B cell (primary cell): ENCODE measurements at regions not wholly inside any gene's neighbourhood (a gene's known extent, or its start where the extent isn't known, plus 50 kb on each side); places are given as distances from the start of the nearest gene placed in this dataset.

Experiments used
- ATAC-seq: fragments of 200-7000 bp; cut with Tn5 transposase; one replicate; pipeline ENCODE4 v1.10.0; 2021; ENCODE audit warnings: low read depth, mild to moderate bottlenecking, moderate number of reproducible peaks, moderate library complexity
- CTCF ChIA-PET: fragments of 350-600 bp; sonication (Branson Sonifier 250); formaldehyde crosslinking; loops from one replicate; lab custom pipeline; 2021; ENCODE audit warnings: antibody characterized with exemption, inconsistent platforms; lab: Charles Lee
- POLR2A ChIA-PET: fragments of 350-600 bp; sonication (Branson Sonifier 250); formaldehyde crosslinking; loops from one replicate; lab custom pipeline; 2021; ENCODE audit warnings: antibody characterized with exemption; lab: Charles Lee
- DNase-seq: peaks from one replicate; pipeline ENCODE4 v3.0.0; 2013
- H2AFZ ChIP-seq: 2 replicates; pipeline ENCODE4 v1.6.1; 2012; ENCODE audit warnings: mild to moderate bottlenecking, low read depth, low read length; ENCODE audit not compliant: insufficient read depth, poor library complexity, severe bottlenecking
- H3K27ac ChIP-seq, 2 donors: 1 replicate in 1 of 2; 2 replicates in 1 of 2; pipeline ENCODE4 v1.5.1; 2012 to 2013; ENCODE audit warnings: low read length in 2 of 2, mild to moderate bottlenecking in 2 of 2, moderate library complexity in 1 of 2
- H3K27me3 ChIP-seq, 4 experiments: fragments of 200-600 bp in 1 of 4; sonication (generic) in 1 of 4; replicated peaks in 1 of 4; 1 replicate in 2 of 4; 2 replicates in 2 of 4; pipeline versions ENCODE4 v1.6.1 to v1.7.0; 2013 to 2016; ENCODE audit warnings: low read length in 3 of 4, mild to moderate bottlenecking in 2 of 4, mixed read lengths in 1 of 4, moderate library complexity in 1 of 4; ENCODE audit not compliant: insufficient read depth in 4 of 4, control insufficient read depth in 3 of 4; ENCODE audit errors: control extremely low read depth in 1 of 4
- H3K36me3 ChIP-seq, 2 experiments: replicated peaks in 1 of 2; 1 replicate in 1 of 2; 2 replicates in 1 of 2; pipeline versions ENCODE4 v1.6.1 to v1.7.1; 2013; ENCODE audit warnings: low read length in 1 of 2; ENCODE audit not compliant: insufficient read depth in 2 of 2, control insufficient read depth in 1 of 2; ENCODE audit errors: control extremely low read depth in 1 of 2, extremely low read depth in 1 of 2
- H3K4me1 ChIP-seq, 2 donors: fragments of 200-600 bp in 1 of 2; sonication (generic) in 1 of 2; 1 replicate in 1 of 2; 2 replicates in 1 of 2; pipeline versions ENCODE4 v1.5.1 to v1.6.1; 2013 to 2017; ENCODE audit warnings: low read length in 2 of 2; ENCODE audit not compliant: control insufficient read depth in 2 of 2, insufficient read depth in 2 of 2
- H3K4me2 ChIP-seq: replicated peaks from 2 replicates; pipeline ENCODE3; 2012; ENCODE audit warnings: mild to moderate bottlenecking, low read depth, low read length; ENCODE audit not compliant: poor library complexity, severe bottlenecking
- H3K4me3 ChIP-seq, 5 experiments: fragments of 200-600 bp in 1 of 5; sonication (generic) in 1 of 5; 1 replicate in 3 of 5; 2 replicates in 2 of 5; pipeline versions ENCODE4 v1.5.1 to v1.7.0; 2011 to 2016; ENCODE audit warnings: low read length in 4 of 5, mild to moderate bottlenecking in 4 of 5, low read depth in 2 of 5, control low read depth in 1 of 5, moderate library complexity in 1 of 5; ENCODE audit not compliant: insufficient read depth in 1 of 5; ENCODE audit errors: control extremely low read depth in 1 of 5, extremely low read depth in 1 of 5
- H3K79me2 ChIP-seq: fragments of 200-600 bp; sonication (generic); one replicate; pipeline ENCODE4 v1.6.0; 2016; ENCODE audit warnings: low read length; ENCODE audit not compliant: control insufficient read depth, insufficient read depth
- H3K9ac ChIP-seq: fragments of 200-600 bp; sonication (generic); 2 replicates; pipeline ENCODE4 v1.6.1; 2017; ENCODE audit warnings: mild to moderate bottlenecking, low read length, moderate library complexity
- H3K9me3 ChIP-seq, 3 donors: one replicate each; pipeline versions ENCODE4 v1.6.1 to v1.7.1; 2013; ENCODE audit warnings: low read length in 2 of 3; ENCODE audit not compliant: control insufficient read depth in 2 of 3, insufficient read depth in 1 of 3; ENCODE audit errors: control extremely low read depth in 1 of 3
- H4K20me1 ChIP-seq: 2 replicates; pipeline ENCODE4 v1.6.0; 2012; ENCODE audit warnings: mild to moderate bottlenecking, low read length; ENCODE audit not compliant: insufficient read depth, control insufficient read depth, poor library complexity, severe bottlenecking
- H3K27ac Mint-ChIP-seq: one replicate; pipeline ENCODE4 v1.8.0; 2021; ENCODE audit warnings: mixed read lengths
- H3K27me3 Mint-ChIP-seq: one replicate; pipeline ENCODE4 v1.8.0; 2021; ENCODE audit warnings: mixed read lengths
- H3K4me1 Mint-ChIP-seq: one replicate; pipeline ENCODE4 v1.8.0; 2021; ENCODE audit warnings: mixed read lengths
- H3K4me3 Mint-ChIP-seq: one replicate; pipeline ENCODE4 v1.8.0; 2021; ENCODE audit warnings: mixed read lengths
- H3K9me3 Mint-ChIP-seq: one replicate; pipeline ENCODE4 v1.8.0; 2022; ENCODE audit warnings: mixed read lengths; ENCODE audit not compliant: insufficient read depth
- EZH2 ChIP-seq: IDR thresholded peaks from 2 replicates; pipeline ENCODE4 v1.6.1; 2012; ENCODE audit warnings: borderline replicate concordance, low read depth, mild to moderate bottlenecking, moderate library complexity, low read length; ENCODE audit not compliant: insufficient read depth, poor library complexity, severe bottlenecking
- WGBS: methylation state at CpG from one replicate; pipeline ENCODE4 v1.1.5; 2013; ENCODE audit warnings: missing lambda C conversion rate; ENCODE audit not compliant: insufficient coverage; 5-methylcytosine and 5-hydroxymethylcytosine counted together
- intact Hi-C: fragments of 100-400 bp; cut with micrococcal nuclease; formaldehyde crosslinking; loops from one replicate; pipeline ENCODE4 v1.10.0; 2022
- TF ChIP-seq, protein P1 (sequence below): fragments of 200-600 bp; IDR thresholded peaks from one replicate; pipeline ENCODE4 v1.8.0; 2022; ENCODE audit warnings: antibody characterized with exemption, mild to moderate bottlenecking

DNA sequence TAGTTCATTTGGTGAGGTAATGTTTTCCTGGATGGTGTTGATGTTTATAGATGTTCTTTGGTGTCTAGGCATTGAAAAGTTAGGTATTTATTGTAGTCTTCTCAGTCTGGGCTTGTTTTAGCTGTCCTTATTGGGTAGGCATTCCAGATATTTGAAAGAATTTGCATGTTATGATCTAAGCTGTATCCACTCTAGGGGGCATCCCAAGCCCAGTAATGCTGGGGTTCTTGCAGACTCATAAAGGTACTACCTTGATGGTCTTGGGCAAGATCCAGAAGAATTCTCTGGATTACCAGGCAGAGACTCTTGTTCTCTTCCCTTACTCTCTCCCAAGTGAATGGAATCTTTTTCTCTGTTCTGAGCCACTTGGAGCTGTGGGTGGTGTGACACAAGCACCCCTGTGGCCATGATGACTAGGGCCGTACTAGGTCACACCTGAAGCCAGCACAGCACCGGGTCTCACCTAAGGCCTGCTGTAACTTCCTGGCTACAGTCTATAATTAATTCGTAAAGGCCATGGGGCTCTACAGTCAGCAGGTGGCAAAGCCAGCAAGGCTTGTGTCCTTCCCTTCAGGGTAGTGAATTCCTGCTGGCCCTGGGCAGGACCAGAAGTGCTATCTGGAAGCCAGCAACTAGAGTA lies 74.8 kb upstream of the PDE4B start:
- Mint-ChIP-seq H3K27ac (no peak overlapping the region), H3K27me3 (peaks cover 7% of the 10 kb centered on the region), H3K4me3 (no peak overlapping the region), H3K9me3 (no peaks in the 10 kb centered on the region), H3K4me1 (no peaks in the 10 kb centered on the region)
- Histone ChIP-seq H3K36me3 (no peaks in the 10 kb centered on the region), H3K4me1 (no peaks in the 10 kb centered on the region), H3K27me3 (no peaks in the 10 kb centered on the region), H3K9me3 (no peaks in the 10 kb centered on the region), H3K4me2 (no peak overlapping the region), H4K20me1 (no peaks in the 10 kb centered on the region), H3K9ac (no peak overlapping the region), H3K27ac (no peak overlapping the region), H2AFZ (no peak overlapping the region), H3K79me2 (no peaks in the 10 kb centered on the region), H3K4me3 (no peak overlapping the region)
- no peak for DNase-seq
- TF ChIP-seq EZH2: no peak
- TF ChIP-seq, protein P1, sequence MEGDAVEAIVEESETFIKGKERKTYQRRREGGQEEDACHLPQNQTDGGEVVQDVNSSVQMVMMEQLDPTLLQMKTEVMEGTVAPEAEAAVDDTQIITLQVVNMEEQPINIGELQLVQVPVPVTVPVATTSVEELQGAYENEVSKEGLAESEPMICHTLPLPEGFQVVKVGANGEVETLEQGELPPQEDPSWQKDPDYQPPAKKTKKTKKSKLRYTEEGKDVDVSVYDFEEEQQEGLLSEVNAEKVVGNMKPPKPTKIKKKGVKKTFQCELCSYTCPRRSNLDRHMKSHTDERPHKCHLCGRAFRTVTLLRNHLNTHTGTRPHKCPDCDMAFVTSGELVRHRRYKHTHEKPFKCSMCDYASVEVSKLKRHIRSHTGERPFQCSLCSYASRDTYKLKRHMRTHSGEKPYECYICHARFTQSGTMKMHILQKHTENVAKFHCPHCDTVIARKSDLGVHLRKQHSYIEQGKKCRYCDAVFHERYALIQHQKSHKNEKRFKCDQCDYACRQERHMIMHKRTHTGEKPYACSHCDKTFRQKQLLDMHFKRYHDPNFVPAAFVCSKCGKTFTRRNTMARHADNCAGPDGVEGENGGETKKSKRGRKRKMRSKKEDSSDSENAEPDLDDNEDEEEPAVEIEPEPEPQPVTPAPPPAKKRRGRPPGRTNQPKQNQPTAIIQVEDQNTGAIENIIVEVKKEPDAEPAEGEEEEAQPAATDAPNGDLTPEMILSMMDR: no peak
- POLR2A ChIA-PET: no interaction called here
- CTCF ChIA-PET: no interaction called here
- intact Hi-C loops: no loop called here
- WGBS: 80% methylated on average over 3 of the region's 3 CpGs
- no peak for ATAC-seq

DNA sequence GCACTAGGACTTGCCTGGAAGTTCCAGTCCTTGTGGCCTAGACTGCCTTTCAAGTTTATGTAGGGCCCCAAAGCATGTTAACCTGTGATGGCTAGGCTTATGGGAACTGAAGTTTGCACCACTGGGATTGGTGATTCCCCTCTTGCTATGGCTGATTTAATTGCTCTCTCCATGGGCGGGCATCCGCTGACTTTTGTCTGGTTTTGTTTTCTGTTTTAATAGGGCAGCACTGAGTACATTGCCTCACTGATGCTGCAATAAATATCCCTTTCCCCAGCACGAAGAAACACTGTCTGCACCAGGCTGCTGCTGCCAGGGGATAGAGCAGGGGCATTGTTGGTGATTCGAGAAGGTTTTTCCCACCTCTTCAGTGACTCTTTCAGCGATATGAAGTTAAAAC lies 73.3 kb upstream of the PDE4B start:
- Histone ChIP-seq H2AFZ (no peak overlapping the region), H3K4me3 (no peak overlapping the region), H3K36me3 (no peaks in the 10 kb centered on the region), H3K27me3 (no peaks in the 10 kb centered on the region), H3K4me2 (no peak overlapping the region), H3K9ac (no peak overlapping the region), H4K20me1 (no peaks in the 10 kb centered on the region), H3K79me2 (no peaks in the 10 kb centered on the region), H3K4me1 (no peaks in the 10 kb centered on the region), H3K27ac (no peak overlapping the region), H3K9me3 (no peaks in the 10 kb centered on the region)
- no peak for ATAC-seq
- no peak for TF ChIP-seq EZH2
- TF ChIP-seq, protein P1: no peak
- Mint-ChIP-seq H3K27ac (no peak overlapping the region), H3K4me1 (no peaks in the 10 kb centered on the region), H3K4me3 (no peak overlapping the region), H3K9me3 (no peaks in the 10 kb centered on the region), H3K27me3 (peaks cover 7% of the 10 kb centered on the region)
- intact Hi-C loops: no loop called here
- POLR2A ChIA-PET: no interaction called here
- no peak for DNase-seq
- no CpG with 5 or more reads among the region's 5 CpGs for WGBS
- CTCF ChIA-PET: no interaction called here
